Activated T-helper 9 cell treated with anti-CD3 and anti-CD28 coated beads, Interleukin-2, amount 50 U/mL, for 16 hours (primary cell): ENCODE measurements at regions not wholly inside any gene's neighbourhood (a gene's known extent, or its start where the extent isn't known, plus 50 kb on each side); places are given as distances from the start of the nearest gene placed in this dataset.
A peak's percentile ranks its signal among the peaks of the same experiment; 100 is the strongest.
"Not testable (repeated sequence)": the region's sequence is repeated elsewhere in the genome, so short reads cannot be mapped to it uniquely, and the experiment has no call there.

ENCODE experiments used
- DNase-seq: peaks from one replicate; pipeline ENCODE4 v3.0.0-alpha.2; 2020; ENCODE audit warnings: low read depth

GRCh38 chr5:174916924-174917323 is 192.5 kb downstream of the MSX2 start:
- not testable (repeated sequence) for DNase-seq

- DNase-seq = no peak
Observed at GRCh38 chr5:174916227-174916626, 191.8 kb downstream of the MSX2 start.

- no peak for DNase-seq
Observed at GRCh38 chr5:174911118-174911517, 186.7 kb downstream of the MSX2 start.

GRCh38 chr5:174910245-174910737 is 185.9 kb downstream of the MSX2 start:
- peak; percentile 4 for DNase-seq

GRCh38 chr5:174903172-174903732 is 178.9 kb downstream of the MSX2 start:
- no peak for DNase-seq

- no peak for DNase-seq
Observed at GRCh38 chr5:174901336-174901735, 177.0 kb downstream of the MSX2 start.

GRCh38 chr5:174900240-174900865 is 176.0 kb downstream of the MSX2 start:
- no peak for DNase-seq

GRCh38 chr5:174897281-174897950 is 173.0 kb downstream of the MSX2 start:
- no peak for DNase-seq

- DNase-seq = no peak
Observed at GRCh38 chr5:174895360-174895759, 171.0 kb downstream of the MSX2 start.

- no peak for DNase-seq
Observed at GRCh38 chr5:174892742-174893141, 168.4 kb downstream of the MSX2 start.

GRCh38 chr5:174880412-174881200 is 156.2 kb downstream of the MSX2 start:
- not testable (repeated sequence) for DNase-seq

- no peak for DNase-seq
Observed at GRCh38 chr5:174877987-174878386, 153.6 kb downstream of the MSX2 start.

GRCh38 chr5:174872271-174872670 is 147.9 kb downstream of the MSX2 start:
- DNase-seq = no peak

GRCh38 chr5:174852143-174852542 is 127.8 kb downstream of the MSX2 start:
- DNase-seq = no peak

- DNase-seq = no peak
Observed at GRCh38 chr5:174850565-174851169, 126.3 kb downstream of the MSX2 start.

GRCh38 chr5:174849426-174849825 is 125.0 kb downstream of the MSX2 start:
- no peak for DNase-seq

GRCh38 chr5:174844971-174845370 is 120.6 kb downstream of the MSX2 start:
- DNase-seq = no peak

GRCh38 chr5:174843263-174844250 is 119.2 kb downstream of the MSX2 start:
- DNase-seq = no peak

- DNase-seq = no peak
Observed at GRCh38 chr5:174840435-174840834, 116.1 kb downstream of the MSX2 start.

- DNase-seq = no peak
Observed at GRCh38 chr5:174839196-174839595, 114.8 kb downstream of the MSX2 start.
